ENCODE measurements at regions not wholly inside any gene's neighbourhood (a gene's known extent, or its start where the extent isn't known, plus 50 kb on each side); places are given as distances from the start of the nearest gene placed in this dataset.

DNA sequence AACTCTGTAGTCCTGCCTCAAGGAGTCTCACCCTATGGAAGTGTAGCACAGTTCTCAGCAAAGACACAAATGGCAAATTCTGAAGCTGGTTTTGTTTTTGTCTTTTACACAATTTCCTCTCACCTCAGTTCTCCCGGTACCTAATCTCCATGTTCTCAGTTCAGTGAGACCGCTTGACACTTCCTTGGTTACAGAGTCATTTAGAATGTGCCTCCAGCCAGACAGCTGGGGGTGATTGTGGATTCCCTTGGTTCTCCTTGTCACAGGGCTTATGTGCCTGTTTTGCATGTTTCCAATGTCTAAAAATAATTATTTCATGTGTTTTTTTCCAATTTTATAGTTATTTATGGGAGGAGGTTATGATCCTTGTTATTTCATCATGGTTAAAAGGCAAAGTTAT, 379.5 kb upstream of the MAP2 start:
- H3K4me1 ChIP-seq, result no peaks in the 10 kb centered on the region
- no peak overlapping the region for H3K27ac ChIP-seq
- no peak for DNase-seq
- TF ChIP-seq, protein P1, sequence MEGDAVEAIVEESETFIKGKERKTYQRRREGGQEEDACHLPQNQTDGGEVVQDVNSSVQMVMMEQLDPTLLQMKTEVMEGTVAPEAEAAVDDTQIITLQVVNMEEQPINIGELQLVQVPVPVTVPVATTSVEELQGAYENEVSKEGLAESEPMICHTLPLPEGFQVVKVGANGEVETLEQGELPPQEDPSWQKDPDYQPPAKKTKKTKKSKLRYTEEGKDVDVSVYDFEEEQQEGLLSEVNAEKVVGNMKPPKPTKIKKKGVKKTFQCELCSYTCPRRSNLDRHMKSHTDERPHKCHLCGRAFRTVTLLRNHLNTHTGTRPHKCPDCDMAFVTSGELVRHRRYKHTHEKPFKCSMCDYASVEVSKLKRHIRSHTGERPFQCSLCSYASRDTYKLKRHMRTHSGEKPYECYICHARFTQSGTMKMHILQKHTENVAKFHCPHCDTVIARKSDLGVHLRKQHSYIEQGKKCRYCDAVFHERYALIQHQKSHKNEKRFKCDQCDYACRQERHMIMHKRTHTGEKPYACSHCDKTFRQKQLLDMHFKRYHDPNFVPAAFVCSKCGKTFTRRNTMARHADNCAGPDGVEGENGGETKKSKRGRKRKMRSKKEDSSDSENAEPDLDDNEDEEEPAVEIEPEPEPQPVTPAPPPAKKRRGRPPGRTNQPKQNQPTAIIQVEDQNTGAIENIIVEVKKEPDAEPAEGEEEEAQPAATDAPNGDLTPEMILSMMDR (IDR thresholded peaks at IDR 0.05), result no peak
- TF ChIP-seq POLR2A (IDR thresholded peaks at IDR 0.05), result no peak
- intact Hi-C loops (cut with DNase I), result no loop called here
- no peaks in the 10 kb centered on the region for H3K36me3 ChIP-seq
- 86 to 90% methylated on average over 2 of the region's 2 CpGs for WGBS, 2 donors
- H3K27me3 ChIP-seq, result no peaks in the 10 kb centered on the region
- no peaks in the 10 kb centered on the region for H3K9me3 ChIP-seq
- no peak overlapping the region for H3K4me3 ChIP-seq

DNA sequence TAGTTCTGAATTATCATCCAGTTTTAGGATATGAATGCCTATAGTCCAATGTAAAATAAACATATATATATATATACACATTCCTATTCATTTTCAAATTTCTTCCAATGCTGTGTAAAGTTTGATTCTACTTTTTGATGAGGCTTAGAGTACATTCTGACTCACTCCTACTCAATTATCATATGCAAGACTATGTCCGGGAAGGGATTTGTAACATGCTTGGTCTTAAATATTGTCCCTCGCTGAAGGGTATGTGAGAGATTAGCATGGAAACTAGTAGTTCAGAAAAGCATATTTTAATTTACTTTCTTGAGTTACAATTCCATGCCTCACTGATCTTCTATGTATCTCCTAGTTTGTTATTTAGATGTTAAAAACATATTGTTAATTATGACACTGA, 377.7 kb upstream of the MAP2 start:
- Histone ChIP-seq H3K36me3 (no peaks in the 10 kb centered on the region), H3K4me1 (no peaks in the 10 kb centered on the region), H3K27me3 (no peaks in the 10 kb centered on the region), H3K9me3 (no peaks in the 10 kb centered on the region), H3K27ac (no peak overlapping the region), H3K4me3 (no peak overlapping the region)
- TF ChIP-seq, protein P1 (IDR thresholded peaks at IDR 0.05), result no peak
- intact Hi-C loops (cut with DNase I), result no loop called here
- DNase-seq, result no peak
- WGBS, 2 donors, result 74 to 97% methylated on average over 2 of the region's 2 CpGs

- Histone ChIP-seq H3K4me1 (no peaks in the 10 kb centered on the region), H3K9me3 (no peaks in the 10 kb centered on the region), H3K36me3 (no peaks in the 10 kb centered on the region), H3K27ac (no peak overlapping the region), H3K27me3 (no peaks in the 10 kb centered on the region), H3K4me3 (no peak overlapping the region)
- DNase-seq, result no peak
- intact Hi-C loops (cut with DNase I), result no loop called here
- no peak for TF ChIP-seq POLR2A (IDR thresholded peaks at IDR 0.05)
- TF ChIP-seq, protein P1 (IDR thresholded peaks at IDR 0.05), result no peak
- WGBS, 2 donors, result 35 to 36% methylated on average over 3 of the region's 3 CpGs
These were observed 374.2 kb upstream of the MAP2 start for GRCh38 chr2:209049608-209050007.

DNA sequence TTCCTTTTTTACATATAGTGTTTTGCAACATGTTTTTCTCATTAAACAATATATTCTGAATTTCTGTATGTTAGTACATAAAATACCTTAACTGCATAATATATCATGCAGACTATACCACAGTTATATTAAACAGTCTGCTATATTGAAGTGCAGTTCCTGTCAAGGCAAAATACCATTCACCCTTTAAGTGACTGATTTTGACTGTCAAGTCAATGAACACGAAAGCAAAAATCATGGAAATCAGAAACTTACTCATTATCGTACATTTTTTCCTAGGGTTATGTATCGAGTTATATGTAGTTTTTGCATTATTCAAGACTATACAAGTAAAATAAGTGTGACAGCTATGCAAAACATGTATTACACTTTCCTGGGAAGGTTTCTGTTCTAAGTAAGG, 361.6 kb upstream of the MAP2 start:
- WGBS, 2 donors, result 81 to 83% methylated on average over 3 of the region's 3 CpGs
- no peak for DNase-seq

GRCh38 chr2:209070262-209070661, 353.6 kb upstream of the MAP2 start:
- Histone ChIP-seq H3K4me3 (no peak overlapping the region), H3K27ac (no peak overlapping the region), H3K4me1 (no peaks in the 10 kb centered on the region), H3K9me3 (no peaks in the 10 kb centered on the region), H3K27me3 (no peaks in the 10 kb centered on the region), H3K36me3 (no peaks in the 10 kb centered on the region)
- no peak for DNase-seq
- no peak for TF ChIP-seq POLR2A (IDR thresholded peaks at IDR 0.05)
- TF ChIP-seq, protein P1 (IDR thresholded peaks at IDR 0.05), result no peak
- 92 to 100% methylated on average over 1 of the region's 1 CpG for WGBS, 2 donors
- intact Hi-C loops (cut with DNase I), result no loop called here

More for the DNA sequence above, 361.6 kb upstream of the MAP2 start:
- TF ChIP-seq, protein P1 (IDR thresholded peaks at IDR 0.05), result no peak
- H3K27me3 ChIP-seq, result no peaks in the 10 kb centered on the region
- no peak overlapping the region for H3K4me3 ChIP-seq
- no peak overlapping the region for H3K27ac ChIP-seq
- no peaks in the 10 kb centered on the region for H3K4me1 ChIP-seq
- no peaks in the 10 kb centered on the region for H3K36me3 ChIP-seq
- intact Hi-C loops (cut with DNase I), result no loop called here
- no peaks in the 10 kb centered on the region for H3K9me3 ChIP-seq

Measured in esophagus squamous epithelium (tissue), 5 donors.